ENCODE measurements at regions not wholly inside any gene's neighbourhood (a gene's known extent, or its start where the extent isn't known, plus 50 kb on each side); places are given as distances from the start of the nearest gene placed in this dataset.

DNA sequence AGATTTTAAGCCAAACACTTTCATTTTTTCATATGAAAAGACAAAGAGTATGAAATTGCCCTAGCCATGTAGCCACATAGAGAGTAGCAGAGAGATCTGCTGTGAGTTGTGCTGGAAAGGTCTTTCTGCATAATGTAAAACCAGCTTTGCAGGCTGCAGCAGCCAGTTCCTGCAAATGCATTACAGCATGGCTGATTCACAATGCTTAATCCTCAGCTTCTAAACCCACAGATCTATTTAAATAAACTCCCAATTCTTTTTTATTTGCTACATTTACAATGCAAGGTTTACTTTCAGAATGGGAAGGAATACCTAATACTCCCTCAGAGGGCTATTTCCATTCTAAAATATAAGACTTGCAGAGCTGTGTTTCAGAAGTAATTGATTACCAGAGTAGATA, 185.6 kb upstream of the STARD13 start:
- TF ChIP-seq GATA2 (IDR thresholded peaks at IDR 0.05; ENCODE audit: low read depth, low read length) (no peak), GATA3 (IDR thresholded peaks at IDR 0.05; ENCODE audit: low read depth, low read length) (no peak)
